ENCODE measurements at regions not wholly inside any gene's neighbourhood (a gene's known extent, or its start where the extent isn't known, plus 50 kb on each side); places are given as distances from the start of the nearest gene placed in this dataset.

- TF ChIP-seq CTCF (IDR thresholded peaks at IDR 0.05) (no peak), EP300 (IDR thresholded peaks at IDR 0.05) (no peak), POLR2A (IDR thresholded peaks at IDR 0.05; ENCODE audit: low read depth) (no peak), POLR2AphosphoS5 (IDR thresholded peaks at IDR 0.05) (no peak)
Measured at GRCh38 chr4:10781805-10782204, 97.2 kb upstream of the CLNK start.
